Muscle of leg (tissue), 3 donors: ENCODE measurements at regions not wholly inside any gene's neighbourhood (a gene's known extent, or its start where the extent isn't known, plus 50 kb on each side); places are given as distances from the start of the nearest gene placed in this dataset.
A peak's percentile ranks its signal among the peaks of the same experiment; 100 is the strongest.

Experiments used
- DNase-seq: peaks from one replicate; pipeline ENCODE4 v3.0.0; 2013
- H3K27ac ChIP-seq: one replicate; pipeline ENCODE4 v1.5.1; 2013; ENCODE audit warnings: mild to moderate bottlenecking, low read length, control low read depth
- H3K27me3 ChIP-seq: one replicate; pipeline ENCODE4 v1.6.1; 2013; ENCODE audit warnings: low read length; ENCODE audit not compliant: control insufficient read depth, insufficient read depth
- H3K36me3 ChIP-seq: one replicate; pipeline ENCODE4 v1.6.1; 2013; ENCODE audit warnings: low read length; ENCODE audit not compliant: control insufficient read depth, insufficient read depth
- H3K4me1 ChIP-seq: one replicate; pipeline ENCODE4 v1.6.1; 2013; ENCODE audit warnings: low read length; ENCODE audit not compliant: control insufficient read depth, insufficient read depth
- H3K4me3 ChIP-seq: one replicate; pipeline ENCODE4 v1.5.1; 2013; ENCODE audit warnings: low read length, control low read depth
- H3K9me3 ChIP-seq: replicated peaks from 2 replicates; pipeline ENCODE4 v1.6.1; 2013; ENCODE audit warnings: low read depth, low read length; ENCODE audit not compliant: control insufficient read depth
- WGBS: methylation state at CpG from one replicate; pipeline ENCODE4 v1.1.5; 2013; ENCODE audit warnings: missing lambda C conversion rate; ENCODE audit not compliant: insufficient coverage; 5-methylcytosine and 5-hydroxymethylcytosine counted together

DNA sequence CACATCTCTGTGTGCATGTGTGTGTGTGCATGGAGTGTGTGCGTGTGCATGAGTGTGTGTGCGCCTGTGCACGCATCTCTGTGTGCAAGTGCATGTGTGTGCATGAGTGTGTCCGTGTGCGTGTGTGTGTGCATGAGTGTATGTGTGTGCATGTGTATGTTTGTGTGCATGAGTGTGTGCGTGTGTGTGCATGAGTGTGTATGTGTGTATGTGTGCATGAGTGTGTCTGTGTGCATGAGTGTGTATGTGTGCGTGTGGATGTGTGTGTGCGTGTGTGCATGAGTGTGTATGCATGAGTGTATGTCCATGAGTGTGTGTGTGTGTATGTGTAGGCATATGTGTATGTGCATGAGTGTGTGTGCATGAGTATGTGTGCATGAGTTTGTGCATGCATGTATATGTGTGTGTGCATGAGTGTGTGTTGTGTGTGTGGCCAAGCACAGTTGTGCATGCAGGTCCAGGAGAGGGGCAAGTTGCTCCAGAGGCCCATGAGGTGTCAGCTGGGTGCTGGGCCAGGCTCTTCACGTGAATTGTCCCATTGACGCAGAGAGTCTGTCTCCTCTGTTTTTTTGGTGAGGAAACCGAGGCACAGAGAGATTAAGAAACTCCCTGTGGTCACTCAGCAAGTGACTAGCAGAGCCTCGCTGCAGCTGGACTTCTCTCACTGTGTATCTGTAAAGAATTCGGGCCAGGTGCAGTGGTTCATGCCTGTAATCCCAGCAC lies 75.5 kb downstream of the ASB1 start:
- DNase-seq = no peak
- H3K4me1 ChIP-seq = peaks cover 6% of the 10 kb centered on the region
- 96% methylated on average over 13 of the region's 13 CpGs for WGBS
- H3K27ac ChIP-seq = no peak overlapping the region
- H3K27me3 ChIP-seq = peaks cover 2% of the 10 kb centered on the region
- H3K4me3 ChIP-seq = no peak overlapping the region
- no peaks in the 10 kb centered on the region for H3K9me3 ChIP-seq
- H3K36me3 ChIP-seq = no peaks in the 10 kb centered on the region

- no peaks in the 10 kb centered on the region for H3K36me3 ChIP-seq
- H3K4me1 ChIP-seq = peaks cover 6% of the 10 kb centered on the region
- no peak overlapping the region for H3K4me3 ChIP-seq
- 89% methylated on average over 14 of the region's 23 CpGs for WGBS
- H3K27me3 ChIP-seq = peaks cover 2% of the 10 kb centered on the region
- no peak overlapping the region for H3K27ac ChIP-seq
- DNase-seq = no peak
- H3K9me3 ChIP-seq = no peaks in the 10 kb centered on the region
These were observed 76.4 kb downstream of the ASB1 start for GRCh38 chr2:238502956-238503791.

DNA sequence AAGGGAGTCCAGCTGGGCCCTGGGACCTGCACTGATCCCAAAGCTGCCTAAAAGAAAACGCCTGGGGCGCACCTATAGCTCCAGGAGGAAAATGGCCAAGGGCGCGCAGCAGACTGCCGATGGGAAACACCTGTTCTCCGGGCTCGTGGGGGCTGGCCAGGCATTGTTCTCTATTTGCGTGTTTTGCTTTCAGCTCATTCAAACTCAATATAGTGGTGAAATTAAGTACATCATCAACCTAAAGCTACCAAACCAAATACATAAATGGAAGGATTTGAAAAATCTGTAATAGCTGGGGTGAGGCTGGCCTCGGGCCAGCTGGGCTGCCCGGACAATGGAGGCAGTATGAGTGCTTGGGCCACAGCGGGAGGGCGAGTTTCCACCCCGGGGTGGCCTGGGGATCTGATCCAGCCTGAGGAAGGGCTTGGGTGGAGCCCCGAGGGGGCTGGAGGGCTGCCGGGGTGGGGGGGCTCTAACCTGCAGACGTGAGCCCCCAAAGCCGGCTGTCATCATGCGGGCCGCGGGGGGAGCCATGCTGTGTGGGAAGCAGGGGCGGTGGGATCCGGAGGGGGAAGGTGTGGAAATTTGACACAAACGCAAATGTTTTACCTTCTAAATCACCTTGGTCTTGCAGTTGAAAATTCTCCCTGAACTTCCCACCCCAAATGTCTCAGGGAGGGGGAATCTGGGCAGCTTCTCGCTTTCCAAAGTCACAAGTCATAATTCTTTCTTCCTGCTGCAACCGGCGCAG lies 77.6 kb downstream of the ASB1 start:
- Histone ChIP-seq H3K9me3 (no peaks in the 10 kb centered on the region), H3K4me1 (peaks cover 10% of the 10 kb centered on the region), H3K4me3 (no peak overlapping the region), H3K36me3 (no peaks in the 10 kb centered on the region), H3K27me3 (peaks cover 4% of the 10 kb centered on the region), H3K27ac (peak overlapping the region; percentile 3)
- 27% methylated on average over 14 of the region's 26 CpGs for WGBS
- no peak for DNase-seq

GRCh38 chr2:238505119-238505891 lies 78.6 kb downstream of the ASB1 start:
- H3K4me1 ChIP-seq = peaks cover 18% of the 10 kb centered on the region
- DNase-seq = no peak
- no peak overlapping the region for H3K27ac ChIP-seq
- WGBS = 78% methylated on average over 9 of the region's 16 CpGs
- H3K9me3 ChIP-seq = no peaks in the 10 kb centered on the region
- no peak overlapping the region for H3K4me3 ChIP-seq
- H3K27me3 ChIP-seq = peaks cover 4% of the 10 kb centered on the region
- H3K36me3 ChIP-seq = no peaks in the 10 kb centered on the region

DNA sequence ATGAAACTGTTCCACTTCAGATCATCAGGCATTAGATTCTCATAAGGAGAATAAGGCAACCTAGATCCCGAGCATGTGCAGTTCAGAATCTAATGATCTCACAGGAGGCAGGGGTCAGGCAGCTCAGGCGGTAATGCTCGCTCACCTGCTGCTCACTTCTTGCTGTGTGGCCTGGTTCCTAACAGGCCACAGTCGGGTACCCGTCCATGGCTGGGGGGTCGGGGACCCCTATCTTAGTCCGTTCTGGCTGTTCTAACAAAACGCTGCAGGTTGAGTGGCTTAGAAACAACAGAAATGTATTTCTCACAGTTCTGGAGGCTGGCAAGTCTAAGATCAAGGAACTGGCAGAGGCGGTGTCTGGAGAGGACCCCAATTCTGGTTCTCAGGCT lies 79.2 kb downstream of the ASB1 start:
- 81% methylated on average over 9 of the region's 9 CpGs for WGBS
- Histone ChIP-seq H3K9me3 (no peaks in the 10 kb centered on the region), H3K27ac (no peak overlapping the region), H3K36me3 (no peaks in the 10 kb centered on the region), H3K27me3 (peaks cover 4% of the 10 kb centered on the region), H3K4me1 (peaks cover 18% of the 10 kb centered on the region), H3K4me3 (no peak overlapping the region)
- DNase-seq = no peak

- DNase-seq = peak; percentile 23
- peaks cover 4% of the 10 kb centered on the region for H3K27me3 ChIP-seq
- WGBS = 21% methylated on average over 3 of the region's 17 CpGs
- peaks cover 18% of the 10 kb centered on the region for H3K4me1 ChIP-seq
- H3K4me3 ChIP-seq = no peak overlapping the region
- H3K36me3 ChIP-seq = no peaks in the 10 kb centered on the region
- H3K9me3 ChIP-seq = no peaks in the 10 kb centered on the region
- no peak overlapping the region for H3K27ac ChIP-seq
These were observed 79.8 kb downstream of the ASB1 start for GRCh38 chr2:238506371-238507068.

DNA sequence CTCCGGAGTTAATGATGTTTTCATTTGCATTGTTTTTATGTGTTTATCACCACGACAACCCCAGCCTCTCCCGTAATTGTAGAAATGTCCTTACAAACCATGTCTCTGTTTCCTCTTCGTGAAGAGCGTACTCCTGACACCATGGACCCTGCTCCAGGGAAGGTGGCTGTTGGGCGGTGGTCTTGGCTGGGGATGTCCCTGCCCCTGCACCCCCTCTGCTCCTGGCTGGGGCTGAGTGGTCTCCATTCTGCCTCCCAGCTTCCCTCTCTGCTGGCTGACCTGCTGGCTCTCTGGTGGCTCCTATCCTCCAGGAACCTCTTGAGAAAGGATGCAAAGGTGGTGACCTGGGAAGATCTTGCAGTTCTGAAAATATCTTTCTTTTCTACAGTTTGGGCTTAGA lies 81.1 kb downstream of the ASB1 start:
- Histone ChIP-seq H3K9me3 (no peaks in the 10 kb centered on the region), H3K4me1 (peaks cover 18% of the 10 kb centered on the region), H3K27me3 (peaks cover 4% of the 10 kb centered on the region), H3K4me3 (no peak overlapping the region), H3K27ac (no peak overlapping the region), H3K36me3 (no peaks in the 10 kb centered on the region)
- peak; percentile 40 for DNase-seq
- 94% methylated on average over 2 of the region's 6 CpGs for WGBS

DNA sequence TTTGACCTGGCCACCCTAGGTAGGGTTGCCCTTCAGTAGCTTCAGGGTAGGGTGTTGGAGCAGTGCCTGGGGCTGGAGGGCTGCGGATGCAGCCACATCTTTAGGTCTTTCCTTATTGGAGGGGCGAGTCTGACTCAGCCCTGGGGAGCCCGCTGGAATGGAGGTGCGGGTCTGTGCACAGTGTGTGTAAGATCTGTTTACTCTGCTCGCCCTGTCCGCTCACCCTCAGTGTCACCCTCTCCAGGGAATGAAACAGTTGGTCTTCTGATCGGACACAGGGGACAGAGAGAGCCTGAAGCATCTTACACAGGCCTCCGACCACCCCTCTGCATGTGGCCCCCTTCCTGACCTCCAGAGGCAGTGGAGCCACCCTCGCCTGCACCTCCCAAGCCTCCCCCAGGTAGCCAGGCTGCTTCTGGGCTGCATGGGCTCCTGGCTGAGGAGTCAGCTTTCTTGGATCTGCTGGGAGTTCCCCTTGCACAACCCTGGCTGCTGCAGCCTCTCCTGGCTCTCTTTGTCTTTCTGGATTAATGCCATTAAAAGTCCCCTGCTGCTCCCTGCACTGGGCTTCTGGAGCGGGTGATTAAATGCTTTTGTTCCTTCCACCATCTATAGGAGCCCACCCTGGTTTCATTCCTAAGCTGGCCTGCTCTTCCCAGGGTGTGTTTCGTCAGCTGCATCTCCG lies 82.6 kb downstream of the ASB1 start:
- Histone ChIP-seq H3K27ac (no peak overlapping the region), H3K4me3 (no peak overlapping the region), H3K27me3 (peaks cover 3% of the 10 kb centered on the region), H3K4me1 (peaks cover 14% of the 10 kb centered on the region), H3K36me3 (no peaks in the 10 kb centered on the region), H3K9me3 (no peaks in the 10 kb centered on the region)
- DNase-seq = peak; percentile 38
- 44% methylated on average over 5 of the region's 12 CpGs for WGBS

DNA sequence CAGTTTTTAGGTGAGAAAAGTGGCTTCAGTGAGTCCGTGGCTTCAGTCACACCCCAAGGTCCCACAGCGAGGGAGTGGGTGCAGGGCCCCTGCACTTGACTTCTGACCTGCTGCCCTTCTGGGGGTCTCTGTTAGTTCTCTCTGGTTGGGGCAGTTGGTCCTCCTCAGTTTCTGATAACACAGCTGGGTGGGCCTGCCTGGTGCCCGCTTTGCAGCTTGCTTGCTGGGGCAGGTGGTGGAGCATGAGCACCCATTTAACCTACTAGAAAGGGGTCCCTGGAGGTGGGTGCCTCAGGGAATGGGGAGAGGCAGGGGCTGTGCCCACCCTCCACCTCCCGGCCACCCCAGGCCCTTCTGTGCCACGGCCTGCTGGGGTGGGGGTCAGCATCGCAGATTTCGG lies 83.2 kb downstream of the ASB1 start:
- H3K4me1 ChIP-seq = peaks cover 14% of the 10 kb centered on the region
- peaks cover 2% of the 10 kb centered on the region for H3K27me3 ChIP-seq
- no peak overlapping the region for H3K4me3 ChIP-seq
- no peaks in the 10 kb centered on the region for H3K9me3 ChIP-seq
- H3K36me3 ChIP-seq = no peaks in the 10 kb centered on the region
- H3K27ac ChIP-seq = no peak overlapping the region
- no peak for DNase-seq
- WGBS = 61% methylated on average over 2 of the region's 7 CpGs
